T-helper 2 cell (primary cell): ENCODE measurements at regions not wholly inside any gene's neighbourhood (a gene's known extent, or its start where the extent isn't known, plus 50 kb on each side); places are given as distances from the start of the nearest gene placed in this dataset.

Experiments used
- DNase-seq, 5 experiments: peaks; one replicate each; pipeline versions ENCODE4 v3.0.0 to v3.0.0-alpha.2; 2012 to 2022

DNA sequence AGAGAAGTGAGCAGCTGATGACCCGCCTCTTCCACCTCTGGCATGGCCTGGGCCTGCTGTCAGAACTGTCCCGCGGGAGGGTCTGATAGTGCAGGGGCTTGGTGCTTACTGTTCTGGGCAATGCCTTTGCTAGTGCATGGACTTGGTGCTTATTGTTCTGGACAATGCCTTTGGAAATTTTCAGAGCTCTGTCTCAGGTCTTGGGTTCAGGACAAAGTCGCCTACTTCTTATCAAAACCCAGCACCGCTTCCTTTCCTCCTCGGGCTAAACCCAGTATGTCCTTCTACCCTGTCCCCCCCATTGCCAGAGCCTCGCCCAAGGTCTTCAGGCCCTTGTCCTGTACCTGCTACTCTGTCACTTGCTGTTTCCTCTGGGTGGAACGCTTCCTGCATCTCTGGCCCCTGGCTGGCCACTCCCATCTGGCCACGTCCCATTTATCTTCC lies 149.6 kb downstream of the ACKR3 start:
- no peak for DNase-seq

DNA sequence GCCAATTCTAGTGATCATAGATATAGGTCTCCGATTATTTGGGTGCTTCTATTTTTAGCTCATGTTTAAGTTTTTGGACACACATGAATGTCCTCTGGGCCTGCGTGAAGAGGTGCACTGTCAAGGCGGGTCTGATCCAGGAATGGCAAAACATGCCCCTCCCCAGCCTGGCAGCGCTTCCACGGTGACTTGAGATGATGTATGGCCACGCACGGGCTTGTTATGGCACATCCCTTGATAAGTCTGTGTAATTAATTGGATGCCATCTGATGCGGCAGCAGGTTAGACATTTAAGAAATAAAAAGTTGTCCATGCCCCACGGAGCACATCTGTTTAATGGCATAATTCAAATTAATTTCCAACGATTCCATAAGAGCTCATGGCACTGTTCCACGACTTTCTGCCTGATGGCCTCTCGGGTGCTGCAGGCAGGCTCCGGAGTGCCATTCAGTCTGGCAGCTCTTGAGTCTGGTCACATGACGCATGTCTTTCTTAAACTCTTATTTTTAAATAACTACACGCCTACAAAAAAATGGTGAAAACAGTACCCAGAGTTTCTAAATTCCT lies 151.4 kb downstream of the ACKR3 start:
- DNase-seq: no peak

DNA sequence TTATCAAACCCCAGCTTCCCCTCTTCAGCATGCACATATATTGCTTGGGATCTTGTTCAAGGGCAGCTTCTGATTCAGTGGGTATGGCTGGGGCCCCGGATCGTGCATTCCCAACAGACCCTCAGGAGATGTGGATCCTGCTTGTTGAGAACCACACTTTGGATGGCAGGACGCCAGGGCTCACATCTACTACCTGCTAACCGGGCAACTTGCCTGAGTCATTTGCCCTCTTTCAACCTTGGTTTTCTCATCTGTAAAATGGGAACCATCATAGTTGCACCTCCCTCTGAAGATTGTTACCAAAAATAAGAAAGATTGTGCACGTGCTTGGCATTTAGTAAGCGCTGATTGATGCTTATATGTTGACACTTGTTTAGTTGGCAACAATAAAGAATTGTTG lies 154.6 kb downstream of the ACKR3 start:
- no peak for DNase-seq

DNA sequence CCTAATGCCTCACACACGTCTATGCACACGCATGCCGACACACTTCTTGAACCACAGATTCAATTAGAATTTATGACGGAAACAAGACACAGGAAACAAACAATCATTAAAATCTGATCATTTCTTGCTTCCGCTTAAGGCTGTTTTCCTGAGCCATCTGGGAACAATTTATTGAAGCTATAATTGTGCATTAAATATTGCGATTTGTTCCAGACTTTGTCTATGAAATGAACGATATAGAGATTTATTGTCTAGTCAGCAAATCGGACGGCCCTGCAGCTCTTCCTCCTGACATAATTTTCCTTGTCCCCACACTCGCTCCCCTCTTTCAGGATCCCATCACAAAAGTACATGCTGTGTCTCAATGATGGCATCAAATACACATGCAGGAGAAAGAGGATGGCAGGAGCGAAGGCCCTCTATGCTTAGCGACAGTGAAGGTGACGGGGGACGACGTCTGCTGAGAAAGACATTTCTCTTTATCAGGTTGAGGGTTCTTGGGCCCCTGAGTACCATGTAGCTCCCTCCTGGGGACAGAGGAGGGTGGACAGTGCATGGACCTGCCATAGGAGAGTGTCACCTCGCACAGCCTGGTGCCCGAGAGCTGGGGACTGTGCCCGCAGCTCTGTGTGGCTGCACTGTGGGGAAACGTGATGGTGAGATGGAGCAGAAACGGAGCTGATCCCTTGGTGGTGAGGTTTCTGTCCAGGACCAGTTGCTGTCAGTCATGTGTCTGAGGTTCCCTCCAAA lies 157.3 kb downstream of the ACKR3 start:
- no peak for DNase-seq

DNA sequence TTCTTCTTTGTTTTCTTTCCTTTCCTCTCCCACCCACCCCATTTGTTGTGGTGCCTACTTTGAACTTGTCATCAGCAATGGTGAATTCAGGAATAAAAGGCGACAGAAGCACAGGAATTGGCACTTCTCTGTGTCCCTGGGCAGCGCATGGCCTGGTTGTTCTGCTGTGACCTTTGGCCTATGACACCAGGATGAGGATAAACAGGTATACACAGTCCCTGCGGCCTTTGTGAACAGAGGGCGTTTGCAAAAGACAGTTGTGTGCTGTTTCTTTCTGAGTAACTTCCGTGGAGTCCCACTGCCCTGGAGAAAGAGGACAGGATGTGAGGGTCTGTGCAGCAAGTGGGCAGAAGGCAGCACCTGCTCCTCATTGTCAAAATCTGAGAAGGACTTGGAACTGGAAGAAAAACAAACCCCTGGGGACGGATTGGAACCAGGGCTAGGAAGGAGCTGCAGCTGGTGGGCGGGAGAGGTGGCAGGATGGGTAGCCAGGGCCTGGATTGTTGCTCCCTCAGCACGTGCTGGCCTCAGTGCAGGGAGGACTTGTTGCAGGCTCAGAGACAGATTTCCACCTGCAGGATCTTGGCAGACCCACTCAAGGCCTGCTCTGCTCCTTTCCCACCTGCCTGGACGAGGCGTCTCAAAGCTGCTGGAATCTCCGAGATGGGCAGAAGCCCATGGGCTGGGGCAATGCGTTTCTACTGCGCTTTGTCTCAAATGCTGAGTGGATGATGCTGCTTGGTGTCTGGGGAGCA lies 159.5 kb downstream of the ACKR3 start:
- DNase-seq: no peak

DNA sequence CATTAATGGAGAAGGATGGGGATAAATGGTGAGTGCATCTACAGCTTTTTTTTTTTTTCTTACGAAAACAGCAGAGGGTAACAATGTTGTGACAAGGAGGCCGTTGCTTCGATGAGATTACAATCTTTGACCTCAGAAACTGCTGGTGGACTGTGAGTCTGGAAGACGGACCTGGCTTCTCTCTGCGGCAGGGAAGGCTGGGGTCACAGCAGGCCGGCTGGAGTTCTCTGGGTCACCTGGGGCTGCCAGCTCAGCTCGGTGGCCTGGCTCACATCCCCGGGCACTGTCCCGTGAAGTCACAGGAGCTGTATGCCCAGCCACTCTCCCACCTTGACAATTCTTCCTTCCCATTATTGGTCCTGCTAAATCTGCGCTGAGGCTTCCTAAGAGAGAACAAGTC lies 160.8 kb downstream of the ACKR3 start:
- DNase-seq: no peak

DNA sequence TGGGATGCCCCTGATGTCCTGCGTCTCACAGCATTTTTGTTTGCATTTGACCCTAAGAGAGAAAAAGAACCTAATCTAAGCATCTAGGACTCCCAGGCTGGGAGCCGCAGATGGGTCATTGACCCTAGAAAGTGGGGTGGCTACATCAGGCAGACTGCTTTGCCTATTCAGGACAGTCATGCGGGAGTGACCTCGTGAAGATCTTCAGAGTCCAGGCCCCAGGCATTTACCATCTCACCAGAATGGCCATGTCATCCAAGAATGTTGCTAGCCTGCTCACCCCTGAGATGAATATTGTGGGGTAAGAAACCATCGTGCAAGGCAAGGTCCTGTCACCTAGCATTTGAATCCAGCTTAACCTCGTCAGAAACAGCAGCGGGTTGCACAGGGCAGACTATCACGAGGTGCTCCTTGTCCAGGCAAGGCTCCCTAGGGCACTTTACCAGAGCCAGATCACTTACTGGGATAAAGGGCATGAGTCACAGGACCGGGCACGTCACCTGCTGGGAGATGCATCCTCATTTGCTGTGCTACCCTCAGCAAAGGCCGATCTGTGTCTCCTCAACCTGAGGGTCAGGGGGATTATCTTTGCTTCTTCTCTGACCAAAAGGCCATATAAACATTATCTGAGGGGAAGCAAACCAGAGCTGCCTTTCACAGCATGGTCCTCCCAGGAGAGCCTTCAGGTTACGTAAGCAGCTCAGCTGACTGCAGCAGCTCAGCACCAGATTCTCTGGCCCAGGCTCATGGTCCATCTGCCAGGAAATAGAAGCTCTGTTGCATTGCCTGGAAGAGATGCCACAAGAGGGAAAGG lies 162.3 kb downstream of the ACKR3 start:
- DNase-seq: no peak

DNA sequence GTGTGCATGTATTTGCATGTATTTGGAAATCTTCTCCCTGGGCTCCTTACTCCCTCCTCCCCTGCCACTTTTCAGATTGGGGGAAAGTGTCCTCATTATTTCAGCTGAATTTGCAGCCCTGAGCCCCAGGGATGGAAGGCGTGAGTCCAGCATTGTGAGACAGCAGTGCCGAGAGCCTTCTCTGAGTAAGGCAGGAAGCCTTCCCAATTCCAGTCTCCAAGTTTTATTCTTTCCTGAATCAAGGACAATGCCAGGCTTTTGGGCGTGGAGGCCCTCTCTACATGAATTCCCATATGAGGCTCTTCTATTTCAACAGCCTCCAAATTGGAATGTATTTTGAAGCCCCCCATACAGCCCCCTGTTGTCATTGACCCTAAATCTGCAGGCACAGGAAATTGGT lies 163.5 kb downstream of the ACKR3 start:
- no peak for DNase-seq

DNA sequence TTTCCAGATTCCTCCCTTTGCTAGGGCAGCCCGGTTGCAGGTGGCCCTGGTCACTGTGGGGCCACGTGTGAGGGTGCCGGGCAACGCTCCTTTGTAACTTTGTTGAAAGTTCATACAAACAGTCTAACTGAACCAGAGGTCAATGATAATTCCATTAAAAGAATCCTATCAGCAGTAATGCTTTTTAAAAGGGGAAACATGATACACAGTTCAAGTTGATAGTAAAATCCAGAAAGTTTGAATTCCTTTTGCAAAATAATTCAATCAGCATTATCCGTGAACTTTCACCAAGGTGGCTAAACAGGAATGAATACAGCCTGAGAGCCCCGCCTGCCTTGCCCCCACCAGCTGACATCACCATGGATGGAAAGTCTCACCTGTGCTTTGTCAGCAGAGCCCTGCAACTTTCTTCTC lies 166.2 kb downstream of the ACKR3 start:
- DNase-seq: no peak

DNA sequence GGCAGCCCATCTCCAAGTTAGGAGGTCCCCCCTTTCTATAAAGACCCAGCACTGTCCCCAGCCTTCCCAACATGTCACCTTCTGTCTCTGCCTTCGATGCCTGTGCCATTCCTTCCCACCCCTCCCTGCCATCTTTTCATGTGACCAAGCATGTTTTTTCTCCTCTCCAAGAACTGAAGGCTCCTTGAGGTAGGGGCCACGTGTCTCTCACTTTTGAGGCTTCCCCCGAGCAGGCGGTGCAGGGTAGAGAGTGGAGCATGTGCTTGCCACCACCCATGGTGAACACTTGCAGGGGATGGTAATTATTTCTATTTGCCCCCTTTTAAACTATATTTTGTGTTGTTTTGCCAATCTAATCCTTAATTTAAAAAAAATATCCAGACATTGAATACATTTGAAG lies 168.4 kb downstream of the ACKR3 start:
- no peak for DNase-seq

DNA sequence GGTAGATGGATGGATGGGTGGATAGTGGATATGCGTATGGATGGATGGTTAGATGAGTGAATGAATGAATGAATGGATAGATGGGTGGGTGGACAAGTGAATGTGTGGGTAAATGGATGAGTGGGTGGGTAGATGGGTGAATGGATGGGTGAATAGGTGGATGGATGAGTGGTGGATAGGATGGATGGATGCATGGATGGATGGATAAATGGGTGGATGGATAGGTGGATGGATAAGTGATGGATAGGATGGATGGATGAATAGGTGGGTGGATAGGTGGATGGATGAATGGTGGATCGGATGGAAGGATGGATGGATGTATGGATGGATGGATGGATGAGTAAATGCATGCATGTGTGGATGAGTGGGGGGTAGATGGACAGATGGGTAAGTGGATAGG lies 169.3 kb downstream of the ACKR3 start:
- DNase-seq: no peak

DNA sequence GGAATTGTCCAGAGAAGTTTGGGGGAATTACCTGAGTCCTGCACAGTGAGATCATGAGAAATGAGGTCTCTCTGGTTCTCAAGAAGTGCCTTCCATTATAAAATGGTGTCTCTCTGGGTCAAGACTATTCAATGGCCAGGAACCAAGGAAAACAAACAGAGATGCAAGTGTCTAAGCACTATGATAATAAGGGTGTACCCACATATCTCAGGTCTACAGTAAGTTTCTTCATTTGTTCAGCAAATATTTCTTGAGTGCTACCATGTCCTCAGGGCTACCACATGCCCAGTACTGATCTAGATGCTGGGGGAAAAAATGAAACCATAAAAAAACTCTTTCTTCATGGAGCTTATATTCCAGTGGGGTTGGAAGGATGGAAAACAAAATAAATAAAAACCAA lies 170.0 kb downstream of the ACKR3 start:
- no peak for DNase-seq

DNA sequence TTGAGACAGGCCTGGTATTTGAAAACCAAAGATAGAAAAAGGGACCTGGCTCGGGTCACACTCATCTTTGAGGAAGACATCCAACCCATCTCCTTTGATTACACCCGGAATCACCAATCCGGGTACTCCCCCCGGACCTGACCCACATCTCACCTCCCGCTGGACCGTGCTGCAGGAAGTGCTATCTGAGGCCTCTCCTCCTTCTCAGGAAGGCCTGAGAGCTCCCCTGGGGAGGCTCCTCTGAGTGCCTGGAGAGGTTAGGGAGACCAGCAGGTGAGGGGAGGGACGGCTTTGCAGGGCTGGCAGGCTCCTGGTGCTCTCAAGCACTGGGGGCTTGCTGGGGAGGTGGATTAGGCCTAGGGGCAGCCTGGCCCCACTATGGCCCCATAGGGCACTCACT lies 170.9 kb downstream of the ACKR3 start:
- no peak for DNase-seq

DNA sequence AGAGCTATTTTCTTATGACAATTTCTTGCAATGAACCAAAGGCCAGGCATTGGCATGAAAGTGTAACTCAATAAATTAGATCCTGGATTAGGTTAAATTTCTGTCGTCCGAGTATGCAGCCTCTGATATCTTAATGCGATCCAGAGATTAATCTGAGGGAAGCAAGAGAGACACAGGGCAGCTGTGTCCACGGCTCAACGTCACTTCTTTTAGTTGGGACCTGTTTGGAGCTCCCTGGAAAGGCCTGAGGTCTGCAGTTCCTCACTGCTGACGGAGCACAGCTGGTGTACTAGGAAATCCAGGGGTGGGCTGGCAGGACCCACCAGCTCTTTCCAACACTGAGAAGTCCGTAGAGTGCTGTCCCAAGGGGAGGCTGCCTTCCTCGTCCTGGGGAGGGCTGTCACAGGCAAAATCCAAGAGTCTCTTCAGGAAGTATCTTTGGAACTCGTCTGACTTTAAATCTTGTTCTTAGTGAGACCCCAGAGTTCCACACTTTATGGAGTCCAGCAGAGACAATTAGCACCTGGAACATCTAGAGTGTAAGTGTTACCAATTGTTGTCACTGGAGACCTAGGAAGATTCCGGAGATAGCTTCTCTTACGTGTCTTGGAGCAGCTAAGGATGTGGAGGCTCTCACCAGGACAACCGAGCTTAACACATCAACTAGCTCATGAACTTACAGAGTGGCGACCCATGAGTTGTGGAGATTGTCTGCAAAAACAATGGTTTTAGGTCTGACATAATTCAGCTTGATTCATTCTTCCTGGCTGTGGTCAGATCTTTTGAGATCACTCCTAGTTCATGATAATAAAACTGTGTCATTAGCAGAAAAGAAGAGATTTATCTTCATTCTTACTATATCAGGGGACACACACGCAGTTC lies 173.7 kb downstream of the ACKR3 start:
- DNase-seq: no peak

DNA sequence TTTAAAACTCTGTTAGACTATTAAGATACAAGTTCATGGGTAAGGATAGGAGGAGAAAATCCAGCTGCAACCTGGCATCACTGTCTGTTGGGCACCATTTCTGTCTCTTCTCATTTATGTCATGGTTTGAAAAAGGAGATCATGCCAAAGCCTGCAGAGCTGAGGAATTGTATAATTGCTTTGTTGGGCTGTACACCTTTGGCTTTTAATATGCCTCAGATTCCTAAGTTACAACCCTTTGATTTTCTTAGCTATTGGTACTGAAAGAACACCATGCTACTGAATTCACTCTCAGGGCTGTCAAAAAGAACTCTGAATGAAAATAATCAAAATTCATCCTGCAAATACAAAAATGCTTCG lies 174.3 kb downstream of the ACKR3 start:
- DNase-seq: no peak

DNA sequence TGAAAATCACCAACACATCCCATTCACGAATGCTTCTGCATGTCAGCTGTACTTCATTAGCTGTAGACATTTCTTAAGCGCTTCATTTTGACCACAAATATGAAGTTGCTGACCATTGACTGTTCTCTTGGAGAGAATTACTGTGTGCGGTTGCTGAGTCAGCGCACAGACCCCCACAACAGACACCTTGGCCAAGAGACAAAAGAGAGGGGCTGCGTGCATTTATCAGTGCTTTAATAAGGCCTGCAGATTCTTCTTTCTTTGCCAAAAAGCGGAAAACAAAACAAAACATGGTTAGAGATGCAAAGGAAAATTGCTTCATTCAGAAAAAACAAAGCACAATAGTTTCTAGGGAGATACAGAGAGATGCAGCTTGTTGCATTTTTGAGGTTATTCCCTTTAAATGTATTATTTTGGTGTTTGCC lies 174.7 kb downstream of the ACKR3 start:
- DNase-seq: no peak

DNA sequence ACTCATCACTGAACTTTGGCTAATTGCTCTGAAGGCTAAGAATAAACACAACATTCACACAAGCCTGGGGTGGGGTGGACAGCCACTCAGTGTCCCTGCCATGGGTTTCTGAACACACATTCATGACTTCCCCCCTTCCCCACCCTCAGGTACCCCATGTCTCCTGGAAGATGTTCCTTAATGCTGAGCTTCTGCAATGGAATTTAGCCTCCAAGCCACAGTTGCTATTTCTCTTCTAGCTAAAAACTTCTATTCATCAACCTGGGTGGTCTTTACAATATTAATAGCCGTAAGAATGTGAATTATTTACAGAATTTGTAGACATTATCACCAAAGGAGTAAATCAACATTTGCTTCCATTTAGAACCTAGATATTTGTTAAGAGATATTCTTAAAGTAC lies 175.1 kb downstream of the ACKR3 start:
- no peak for DNase-seq

DNA sequence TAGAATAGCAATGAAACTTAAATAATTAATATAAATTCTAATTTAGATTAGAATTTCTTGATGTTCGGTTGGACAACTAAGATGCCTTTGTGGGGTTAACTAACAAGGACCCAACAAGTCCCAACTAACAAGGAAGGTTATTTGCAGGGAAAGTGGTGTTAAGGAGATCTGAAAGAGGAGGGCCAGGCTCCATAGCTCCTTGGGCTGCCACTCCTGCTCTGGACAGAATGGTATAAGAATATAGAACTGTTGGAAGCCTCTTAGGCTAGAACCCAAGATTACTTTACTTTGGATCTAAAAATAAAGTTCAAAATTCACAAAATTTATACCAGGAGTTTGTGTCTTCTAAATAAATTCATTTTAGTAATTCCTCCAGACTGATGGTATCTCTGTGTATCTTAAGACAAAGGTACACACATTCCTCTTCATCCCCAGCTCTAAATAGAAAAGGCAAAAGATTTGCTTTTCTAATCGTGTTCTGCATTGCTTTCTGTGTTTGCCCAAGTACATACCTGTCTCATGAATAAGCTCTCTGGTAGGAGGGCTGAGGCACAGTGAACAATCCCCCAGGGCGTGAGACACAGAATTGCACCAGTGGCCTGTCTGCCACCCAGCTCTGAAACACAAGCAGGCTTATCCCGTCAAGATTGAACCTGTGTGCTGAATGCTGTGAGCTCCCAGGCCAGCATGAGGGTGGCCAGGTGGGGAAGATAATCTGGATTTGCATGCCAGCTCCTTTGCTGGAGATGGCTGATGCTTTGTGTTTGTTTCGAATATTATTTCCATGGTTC lies 176.0 kb downstream of the ACKR3 start:
- no peak for DNase-seq

DNA sequence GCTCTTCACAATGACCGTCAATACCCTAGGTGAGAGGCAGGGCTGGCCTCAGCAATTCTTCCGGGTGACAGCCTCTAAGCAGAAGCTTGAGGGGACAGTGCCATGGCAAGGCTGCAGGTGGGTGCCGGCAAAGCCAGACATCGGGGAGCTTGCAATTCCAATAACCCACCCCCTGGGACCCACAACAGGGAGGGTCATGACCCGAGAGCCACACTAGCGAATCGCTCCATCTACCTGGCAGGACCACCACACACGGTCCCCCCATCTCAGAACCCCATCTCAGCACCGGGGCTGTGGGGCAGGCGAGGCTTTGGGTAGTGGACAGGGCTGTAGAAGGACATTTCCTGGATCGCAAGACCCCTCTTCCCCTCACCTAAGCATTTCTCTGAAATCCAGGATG lies 177.2 kb downstream of the ACKR3 start:
- no peak for DNase-seq

DNA sequence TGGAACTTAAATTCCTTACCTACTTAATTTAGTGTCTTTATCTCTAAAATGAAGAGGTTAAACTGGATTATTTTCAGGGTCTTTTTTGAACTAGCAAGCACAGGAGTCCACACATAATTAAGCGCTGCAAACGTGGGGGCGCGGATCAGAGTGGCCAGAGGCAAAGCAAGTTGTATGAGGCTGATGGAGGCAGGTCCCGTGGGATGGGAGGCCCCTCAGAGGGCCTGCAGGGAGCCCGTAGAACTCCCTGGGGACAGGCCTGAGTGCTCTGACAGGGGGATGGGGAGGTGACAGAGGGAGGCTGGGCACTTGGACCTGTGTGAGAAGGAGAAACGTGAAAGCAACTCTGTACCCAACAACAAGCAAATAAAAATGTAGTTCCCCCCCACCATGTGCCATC lies 177.8 kb downstream of the ACKR3 start:
- DNase-seq: no peak

DNA sequence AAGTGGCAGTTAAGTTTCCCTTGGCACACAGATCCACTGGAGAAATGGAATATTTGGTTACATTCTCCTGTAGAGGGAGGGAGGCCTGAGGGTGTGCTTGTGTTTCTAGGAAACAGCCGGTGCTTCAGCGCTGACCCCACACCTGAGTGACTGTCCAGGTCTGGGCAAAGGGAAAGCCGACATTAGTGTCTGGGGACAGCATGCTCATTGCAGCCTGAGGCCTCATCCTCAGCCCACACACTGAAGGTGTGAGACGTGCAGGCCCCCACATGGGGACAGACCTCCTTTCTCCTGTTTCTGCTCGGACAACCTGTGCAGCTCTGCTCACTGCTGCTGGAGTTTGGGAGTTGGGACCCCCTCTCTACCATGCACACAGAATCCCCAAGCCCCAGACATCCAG lies 178.3 kb downstream of the ACKR3 start:
- DNase-seq: no peak
